ENCODE measurements at regions not wholly inside any gene's neighbourhood (a gene's known extent, or its start where the extent isn't known, plus 50 kb on each side); places are given as distances from the start of the nearest gene placed in this dataset.

GRCh38 chr18:7467708-7468466 lies 99.2 kb upstream of the PTPRM start:
- no peak for DNase-seq
- 86 to 92% methylated on average over 18 of the region's 18 CpGs for WGBS, 2 donors
- Histone ChIP-seq H3K9me3 (no peaks in the 10 kb centered on the region), H3K36me3 (no peaks in the 10 kb centered on the region), H3K4me3 (replicated peaks in 1 of 3) (no peak overlapping the region), H3K27me3 (no peaks in the 10 kb centered on the region), H3K27ac (no peak overlapping the region), H3K4me1 (peaks cover 6 to 11% of the 10 kb centered on the region in 2 donors)
- intact Hi-C loops (cut with DNase I) = no loop called here
- TF ChIP-seq CTCF (IDR thresholded peaks at IDR 0.05) = no peak

DNA sequence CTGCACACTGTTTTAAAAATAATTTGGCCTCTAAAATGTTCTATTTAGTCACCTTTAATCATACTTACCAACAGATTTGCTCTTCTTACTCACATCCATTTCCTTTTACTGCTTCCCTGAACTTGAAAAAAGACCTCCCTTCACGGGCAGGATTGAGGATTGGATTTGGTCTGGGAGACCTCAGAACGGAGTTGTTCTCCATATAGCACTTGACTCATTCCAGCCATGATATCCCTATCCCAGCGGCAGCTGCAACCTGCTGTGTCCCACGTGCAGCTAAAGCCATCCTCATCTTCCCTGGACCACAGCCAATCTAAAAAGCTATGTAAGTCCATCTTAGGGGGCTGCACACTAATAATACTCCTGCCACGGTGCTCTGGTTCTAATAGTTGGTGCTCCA lies 97.0 kb upstream of the PTPRM start:
- DNase-seq = no peak
- no peak overlapping the region for H3K4me3 ChIP-seq (replicated peaks in 1 of 3)
- peaks cover 0 to 3% of the 10 kb centered on the region in 2 donors for H3K4me1 ChIP-seq
- no peak overlapping the region for H3K27ac ChIP-seq
- intact Hi-C loops (cut with DNase I) = no loop called here
- no peak for TF ChIP-seq CTCF (IDR thresholded peaks at IDR 0.05)
- no peak for TF ChIP-seq POLR2A (IDR thresholded peaks at IDR 0.05)
- no peaks in the 10 kb centered on the region for H3K27me3 ChIP-seq
- H3K9me3 ChIP-seq = no peaks in the 10 kb centered on the region
- H3K36me3 ChIP-seq = no peaks in the 10 kb centered on the region
- WGBS, 2 donors = 76 to 82% methylated on average over 5 of the region's 5 CpGs

DNA sequence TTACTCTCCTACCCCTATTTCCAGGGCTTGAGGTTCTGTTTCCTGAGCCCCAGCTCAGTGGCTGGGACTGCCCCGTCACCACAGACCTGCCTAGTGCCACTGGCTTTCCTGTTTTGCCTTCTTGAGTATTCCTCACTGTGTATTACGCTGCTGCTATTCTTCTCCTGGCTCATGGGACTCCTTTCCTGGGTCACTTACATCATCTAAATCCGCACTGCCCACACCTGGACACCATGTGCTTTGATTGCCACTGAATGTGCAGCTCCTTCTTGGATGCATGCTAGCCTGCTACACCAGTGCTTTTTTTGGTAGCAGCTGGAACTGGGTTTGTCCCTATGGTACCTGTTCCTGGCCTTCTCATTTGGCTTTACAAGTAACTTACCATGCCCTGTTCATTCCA lies 96.6 kb upstream of the PTPRM start:
- H3K9me3 ChIP-seq = no peaks in the 10 kb centered on the region
- no peak overlapping the region for H3K4me3 ChIP-seq (replicated peaks in 1 of 3)
- WGBS, 2 donors = 95 to 98% methylated on average over 3 of the region's 3 CpGs
- peaks cover 0 to under 1% of the 10 kb centered on the region in 2 donors for H3K4me1 ChIP-seq
- no peaks in the 10 kb centered on the region for H3K27me3 ChIP-seq
- intact Hi-C loops (cut with DNase I) = no loop called here
- no peak for DNase-seq
- no peak overlapping the region for H3K27ac ChIP-seq
- H3K36me3 ChIP-seq = no peaks in the 10 kb centered on the region
- no peak for TF ChIP-seq CTCF (IDR thresholded peaks at IDR 0.05)
- no peak for TF ChIP-seq POLR2A (IDR thresholded peaks at IDR 0.05)

- Histone ChIP-seq H3K27ac (no peak overlapping the region), H3K9me3 (no peaks in the 10 kb centered on the region), H3K27me3 (no peaks in the 10 kb centered on the region), H3K4me3 (replicated peaks in 1 of 3) (no peak overlapping the region), H3K4me1 (no peaks in the 10 kb centered on the region), H3K36me3 (no peaks in the 10 kb centered on the region)
- no peak for DNase-seq
- 70 to 77% methylated on average over 6 of the region's 6 CpGs for WGBS, 2 donors
- TF ChIP-seq POLR2A (IDR thresholded peaks at IDR 0.05) = no peak
- TF ChIP-seq CTCF (IDR thresholded peaks at IDR 0.05) = no peak
- intact Hi-C loops (cut with DNase I) = no loop called here
Measured at GRCh38 chr18:7476386-7476785, 90.7 kb upstream of the PTPRM start.

- no peaks in the 10 kb centered on the region for H3K27me3 ChIP-seq
- WGBS, 2 donors = 79% methylated on average over 6 of the region's 6 CpGs
- H3K27ac ChIP-seq = no peak overlapping the region
- H3K4me3 ChIP-seq (replicated peaks in 1 of 3) = no peak overlapping the region
- TF ChIP-seq CTCF (IDR thresholded peaks at IDR 0.05) = no peak
- H3K4me1 ChIP-seq = no peaks in the 10 kb centered on the region
- intact Hi-C loops (cut with DNase I) = no loop called here
- H3K9me3 ChIP-seq = no peaks in the 10 kb centered on the region
- DNase-seq = no peak
- H3K36me3 ChIP-seq = no peaks in the 10 kb centered on the region
Measured at GRCh38 chr18:7479756-7480155, 87.4 kb upstream of the PTPRM start.

All from thyroid gland (tissue), 4 donors.